ENCODE measurements at regions not wholly inside any gene's neighbourhood (a gene's known extent, or its start where the extent isn't known, plus 50 kb on each side); places are given as distances from the start of the nearest gene placed in this dataset.

- in situ Hi-C loops (cut with MboI): no loop called here
- 41 to 65% methylated on average over 3 of the region's 3 CpGs for WGBS, 2 experiments (ENCODE audit: low coverage in 1 of 2, low lambda C conversion rate in 2 of 2, missing lambda C conversion rate in 2 of 2)
These were observed 935.8 kb upstream of the TYRP1 start for GRCh38 chr9:11757408-11757807.

DNA sequence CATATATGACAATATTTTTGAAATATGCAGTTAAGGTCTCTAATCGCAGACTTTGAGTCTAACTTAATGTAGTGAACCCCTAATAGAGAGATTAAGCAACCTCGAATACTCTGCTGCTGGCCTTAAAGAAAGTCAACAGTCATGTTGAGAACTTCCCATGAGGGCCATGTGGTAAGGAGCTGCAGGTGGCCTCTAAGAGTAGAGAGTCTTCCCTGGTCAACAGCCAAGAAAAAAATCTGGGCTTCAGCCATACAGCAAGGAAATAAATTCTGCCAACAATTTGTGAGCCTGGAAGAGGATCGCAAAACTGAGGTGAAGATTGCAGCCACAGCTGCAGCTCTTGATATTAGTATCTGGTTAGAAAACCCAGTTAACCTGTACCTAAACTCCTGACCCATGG lies 935.2 kb upstream of the TYRP1 start:
- H4K20me1 ChIP-seq (ENCODE audit: insufficient read depth): no peaks in the 10 kb centered on the region
- no peak for TF ChIP-seq EZH2 (IDR thresholded peaks at IDR 0.05; ENCODE audit: insufficient read depth, poor library complexity, severe bottlenecking)
- H3K27ac ChIP-seq: no peak overlapping the region
- no peaks in the 10 kb centered on the region for H3K9me2 ChIP-seq (ENCODE audit: insufficient read depth)
- no peak overlapping the region for H3K9ac ChIP-seq
- H3K27me3 ChIP-seq (replicated peaks; ENCODE audit: insufficient read depth): no peaks in the 10 kb centered on the region
- no peak overlapping the region for H3K4me3 ChIP-seq
- H3F3A ChIP-seq (ENCODE audit: insufficient read depth): no peaks in the 10 kb centered on the region
- H3K9me3 ChIP-seq (ENCODE audit: low read depth): no peaks in the 10 kb centered on the region
- whole genome bisulfite sequencing, 2 experiments (ENCODE audit: low coverage in 1 of 2, low lambda C conversion rate in 2 of 2, missing lambda C conversion rate in 2 of 2): 23 to 26% methylated on average over 3 of the region's 3 CpGs
- H2AFZ ChIP-seq: no peak overlapping the region
- H3K4me1 ChIP-seq (ENCODE audit: insufficient read depth): no peaks in the 10 kb centered on the region
- in situ Hi-C loops (cut with MboI): no loop called here
- no peaks in the 10 kb centered on the region for H3K36me3 ChIP-seq (ENCODE audit: low read depth)
- DNase-seq: no peak
- no peaks in the 10 kb centered on the region for H3K79me2 ChIP-seq (ENCODE audit: insufficient read depth)
- no peak overlapping the region for H3K4me2 ChIP-seq (ENCODE audit: unreplicated experiment)

More at GRCh38 chr9:11757408-11757807, 935.8 kb upstream of the TYRP1 start:
- Histone ChIP-seq H3K9ac (no peak overlapping the region), H3K27ac (no peak overlapping the region), H3K4me3 (no peak overlapping the region), H3K79me2 (ENCODE audit: insufficient read depth) (no peaks in the 10 kb centered on the region), H2AFZ (no peak overlapping the region), H3K4me2 (ENCODE audit: unreplicated experiment) (no peak overlapping the region), H3K36me3 (ENCODE audit: low read depth) (no peaks in the 10 kb centered on the region), H4K20me1 (ENCODE audit: insufficient read depth) (no peaks in the 10 kb centered on the region), H3K4me1 (ENCODE audit: insufficient read depth) (no peaks in the 10 kb centered on the region), H3F3A (ENCODE audit: insufficient read depth) (no peaks in the 10 kb centered on the region), H3K9me2 (ENCODE audit: insufficient read depth) (no peaks in the 10 kb centered on the region), H3K9me3 (ENCODE audit: low read depth) (no peaks in the 10 kb centered on the region), H3K27me3 (replicated peaks; ENCODE audit: insufficient read depth) (no peaks in the 10 kb centered on the region)
- no peak for DNase-seq
- no peak for TF ChIP-seq EZH2 (IDR thresholded peaks at IDR 0.05; ENCODE audit: insufficient read depth, poor library complexity, severe bottlenecking)
- TF ChIP-seq EZH2phosphoT487 (IDR thresholded peaks at IDR 0.05; ENCODE audit: insufficient read depth, low read depth): no peak

DNA sequence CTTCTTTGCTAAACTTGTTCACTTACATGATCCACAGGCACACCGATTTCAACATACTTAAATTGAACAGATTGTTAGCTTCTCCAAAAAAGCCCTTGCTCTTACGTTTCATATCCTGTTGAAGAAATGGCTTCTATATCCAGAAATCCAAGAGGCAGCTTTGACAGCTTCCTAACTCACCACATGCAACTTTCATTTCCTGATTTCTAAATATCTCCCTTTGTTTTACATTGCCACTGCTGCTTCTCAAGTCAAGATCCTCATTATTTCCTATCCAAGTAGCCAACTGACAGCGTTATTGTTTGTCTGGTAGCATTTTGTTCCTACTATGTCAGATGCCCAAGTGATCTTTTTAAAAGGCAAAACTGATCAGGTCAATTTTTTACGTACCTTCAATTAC lies 913.2 kb upstream of the TYRP1 start:
- Histone ChIP-seq H3F3A (ENCODE audit: insufficient read depth) (no peaks in the 10 kb centered on the region), H3K4me1 (ENCODE audit: insufficient read depth) (no peaks in the 10 kb centered on the region), H3K9me3 (ENCODE audit: low read depth) (no peaks in the 10 kb centered on the region), H3K9ac (no peak overlapping the region), H3K27ac (no peak overlapping the region), H2AFZ (no peak overlapping the region), H4K20me1 (ENCODE audit: insufficient read depth) (no peaks in the 10 kb centered on the region), H3K79me2 (ENCODE audit: insufficient read depth) (no peaks in the 10 kb centered on the region), H3K4me3 (no peak overlapping the region), H3K27me3 (replicated peaks; ENCODE audit: insufficient read depth) (no peaks in the 10 kb centered on the region), H3K36me3 (ENCODE audit: low read depth) (no peaks in the 10 kb centered on the region), H3K4me2 (ENCODE audit: unreplicated experiment) (no peak overlapping the region), H3K9me2 (ENCODE audit: insufficient read depth) (no peaks in the 10 kb centered on the region)
- TF ChIP-seq EZH2phosphoT487 (IDR thresholded peaks at IDR 0.05; ENCODE audit: insufficient read depth, low read depth): no peak
- TF ChIP-seq EZH2 (IDR thresholded peaks at IDR 0.05; ENCODE audit: insufficient read depth, poor library complexity, severe bottlenecking): no peak
- in situ Hi-C loops (cut with MboI): no loop called here
- no peak for DNase-seq
- WGBS, 2 experiments (ENCODE audit: low coverage in 1 of 2, low lambda C conversion rate in 2 of 2, missing lambda C conversion rate in 2 of 2): 7 to 14% methylated on average over 4 of the region's 4 CpGs

- H3K9ac ChIP-seq: no peak overlapping the region
- no peak overlapping the region for H2AFZ ChIP-seq
- no peak overlapping the region for H3K27ac ChIP-seq
- no peaks in the 10 kb centered on the region for H3F3A ChIP-seq (ENCODE audit: insufficient read depth)
- H3K9me3 ChIP-seq (ENCODE audit: low read depth): peaks cover 2% of the 10 kb centered on the region
- H3K27me3 ChIP-seq (replicated peaks; ENCODE audit: insufficient read depth): no peaks in the 10 kb centered on the region
- WGBS, 2 experiments (ENCODE audit: low coverage in 1 of 2, low lambda C conversion rate in 2 of 2, missing lambda C conversion rate in 2 of 2): 13 to 21% methylated on average over 1 of the region's 1 CpG
- H4K20me1 ChIP-seq (ENCODE audit: insufficient read depth): no peaks in the 10 kb centered on the region
- in situ Hi-C loops (cut with MboI): no loop called here
- no peak for TF ChIP-seq EZH2 (IDR thresholded peaks at IDR 0.05; ENCODE audit: insufficient read depth, poor library complexity, severe bottlenecking)
- TF ChIP-seq EZH2phosphoT487 (IDR thresholded peaks at IDR 0.05; ENCODE audit: insufficient read depth, low read depth): no peak
- no peaks in the 10 kb centered on the region for H3K9me2 ChIP-seq (ENCODE audit: insufficient read depth)
- no peaks in the 10 kb centered on the region for H3K36me3 ChIP-seq (ENCODE audit: low read depth)
- H3K4me3 ChIP-seq: no peak overlapping the region
- no peaks in the 10 kb centered on the region for H3K79me2 ChIP-seq (ENCODE audit: insufficient read depth)
- no peak overlapping the region for H3K4me2 ChIP-seq (ENCODE audit: unreplicated experiment)
- no peaks in the 10 kb centered on the region for H3K4me1 ChIP-seq (ENCODE audit: insufficient read depth)
- no peak for DNase-seq
These were observed 900.3 kb upstream of the TYRP1 start for GRCh38 chr9:11792870-11793269.

DNA sequence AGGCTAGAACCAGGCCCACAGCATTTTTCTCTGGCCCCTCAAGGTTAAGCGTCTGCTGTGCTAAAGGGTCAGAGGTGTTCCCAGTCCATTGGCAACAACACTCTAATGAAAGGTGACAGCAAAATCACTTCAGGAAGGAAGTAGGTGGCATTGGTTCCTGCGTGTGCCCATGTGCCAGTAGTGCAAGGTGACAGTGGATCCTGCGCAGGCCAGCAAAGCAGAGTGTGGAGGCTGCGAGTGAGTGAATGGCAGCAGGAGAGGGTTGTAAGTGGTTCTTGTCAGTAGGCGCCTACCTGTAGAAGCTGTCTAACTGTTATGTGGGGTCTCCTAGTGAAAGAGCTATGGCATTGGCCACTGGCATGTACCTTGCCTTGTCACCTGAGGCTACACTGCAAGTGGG lies 898.2 kb upstream of the TYRP1 start:
- H3K79me2 ChIP-seq (ENCODE audit: insufficient read depth): no peaks in the 10 kb centered on the region
- H3K4me2 ChIP-seq (ENCODE audit: unreplicated experiment): no peak overlapping the region
- no peak overlapping the region for H3K27ac ChIP-seq
- no peak overlapping the region for H3K9ac ChIP-seq
- H4K20me1 ChIP-seq (ENCODE audit: insufficient read depth): no peaks in the 10 kb centered on the region
- H3K9me3 ChIP-seq (ENCODE audit: low read depth): peaks cover 2% of the 10 kb centered on the region
- no peak for DNase-seq
- H3K9me2 ChIP-seq (ENCODE audit: insufficient read depth): no peaks in the 10 kb centered on the region
- 41 to 45% methylated on average over 5 of the region's 5 CpGs for WGBS, 2 experiments (ENCODE audit: low coverage in 1 of 2, low lambda C conversion rate in 2 of 2, missing lambda C conversion rate in 2 of 2)
- no peaks in the 10 kb centered on the region for H3K27me3 ChIP-seq (replicated peaks; ENCODE audit: insufficient read depth)
- H3K36me3 ChIP-seq (ENCODE audit: low read depth): no peaks in the 10 kb centered on the region
- TF ChIP-seq EZH2phosphoT487 (IDR thresholded peaks at IDR 0.05; ENCODE audit: insufficient read depth, low read depth) (no peak), EZH2 (IDR thresholded peaks at IDR 0.05; ENCODE audit: insufficient read depth, poor library complexity, severe bottlenecking) (no peak)
- H3K4me1 ChIP-seq (ENCODE audit: insufficient read depth): no peaks in the 10 kb centered on the region
- H3F3A ChIP-seq (ENCODE audit: insufficient read depth): no peaks in the 10 kb centered on the region
- H3K4me3 ChIP-seq: no peak overlapping the region
- in situ Hi-C loops (cut with MboI): no loop called here
- no peak overlapping the region for H2AFZ ChIP-seq

Measured in GM23248 (cell line).